NCI-H82 (cell line): ENCODE measurements at regions not wholly inside any gene's neighbourhood (a gene's known extent, or its start where the extent isn't known, plus 50 kb on each side); places are given as distances from the start of the nearest gene placed in this dataset.
"Not testable (repeated sequence)": the region's sequence is repeated elsewhere in the genome, so short reads cannot be mapped to it uniquely, and the experiment has no call there.

ENCODE experiments used
- DNase-seq: peaks from one replicate; lab custom pipeline; 2025; lab: John Stamatoyannopoulos, UW

DNA sequence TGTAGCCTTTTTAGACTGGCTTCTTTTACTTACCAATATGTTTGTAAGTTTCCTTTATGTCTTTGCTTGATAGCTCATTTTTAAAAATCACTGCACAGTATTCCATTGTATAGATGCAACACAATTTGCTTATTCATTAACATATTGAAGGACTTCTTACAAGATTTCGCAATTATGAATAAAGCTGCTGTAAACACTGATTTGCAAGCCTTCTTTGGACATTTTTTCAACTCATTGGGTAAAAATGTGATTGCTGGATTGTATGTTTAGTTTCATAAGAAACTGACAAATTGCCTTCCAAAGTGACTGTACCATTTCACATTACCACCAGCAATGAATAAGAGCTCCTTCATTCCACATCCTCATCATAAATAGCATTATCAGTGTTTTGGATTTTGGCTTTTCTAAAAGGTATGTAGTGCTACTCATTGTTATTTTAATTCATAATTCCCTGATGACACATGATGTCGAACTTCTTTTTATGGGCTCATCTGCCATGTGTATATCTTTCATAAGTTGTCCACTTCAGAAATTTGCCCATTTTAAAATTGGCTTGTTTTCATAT is 80.7 kb downstream of the TFAP2B start:
- DNase-seq = no peak

DNA sequence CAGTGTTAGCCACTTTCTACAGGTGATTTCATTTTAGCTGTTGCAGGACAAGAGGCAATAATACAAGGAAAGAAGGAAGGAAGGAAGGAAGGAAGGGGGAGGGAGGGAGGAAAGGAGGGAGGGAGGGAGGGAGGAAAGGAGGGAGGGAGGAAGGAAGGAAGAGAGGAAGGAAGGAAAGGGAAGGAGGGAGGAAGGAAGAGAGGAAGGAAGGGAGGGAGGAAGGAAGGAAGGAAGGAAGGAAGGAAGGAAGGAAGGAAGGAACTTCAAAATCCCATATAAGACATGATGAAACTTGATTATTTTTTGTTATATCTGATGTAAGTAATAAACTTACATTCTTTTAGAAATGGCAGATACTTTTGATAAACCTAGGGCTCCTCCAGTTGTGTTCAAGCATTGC is 83.6 kb downstream of the TFAP2B start:
- no peak for DNase-seq

- no peak for DNase-seq
Observed at GRCh38 chr6:50905297-50905696, 86.6 kb downstream of the TFAP2B start.

DNA sequence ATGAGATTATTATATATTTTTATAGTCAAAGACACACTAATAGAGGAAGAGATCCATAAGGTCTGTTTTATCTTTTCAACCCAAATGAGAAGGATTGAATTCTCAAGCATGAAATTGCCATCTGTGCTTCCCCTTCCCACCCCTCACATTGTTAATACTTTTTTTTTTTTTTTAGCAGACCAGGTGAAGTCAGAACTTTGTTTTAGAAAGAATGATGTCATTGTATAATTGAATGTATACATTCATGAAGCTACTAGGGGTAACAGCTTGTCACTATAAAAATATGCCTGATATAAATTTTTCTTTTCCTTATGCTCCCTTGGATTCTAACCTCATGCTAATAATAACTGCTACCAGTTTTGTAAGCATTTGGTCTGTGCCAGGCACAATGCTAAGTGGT is 88.9 kb downstream of the TFAP2B start:
- DNase-seq = no peak

GRCh38 chr6:50913105-50913770 is 94.6 kb downstream of the TFAP2B start:
- DNase-seq = no peak

DNA sequence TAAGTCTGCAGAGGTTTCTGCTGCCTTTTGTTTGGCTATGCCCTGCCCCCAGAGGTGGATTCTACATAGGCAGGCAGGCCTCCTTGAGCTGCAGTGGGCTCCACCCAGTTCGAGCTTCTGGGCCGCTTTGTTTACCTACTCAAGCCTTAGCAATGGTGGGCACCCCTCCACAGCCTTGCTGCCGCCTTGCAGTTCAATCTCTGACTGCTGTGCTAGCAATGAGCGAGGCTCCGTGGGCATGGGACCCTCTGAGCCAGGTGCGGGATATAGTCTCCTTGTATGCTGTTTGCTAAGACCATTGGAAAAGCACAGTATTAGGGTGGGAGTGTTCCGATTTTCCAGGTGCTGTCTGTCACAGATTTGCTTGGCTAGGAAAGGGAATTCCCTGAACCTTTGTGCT is 102.7 kb downstream of the TFAP2B start:
- DNase-seq = not testable (repeated sequence)

- no peak for DNase-seq
Observed at GRCh38 chr6:50921968-50922367, 103.3 kb downstream of the TFAP2B start.

DNA sequence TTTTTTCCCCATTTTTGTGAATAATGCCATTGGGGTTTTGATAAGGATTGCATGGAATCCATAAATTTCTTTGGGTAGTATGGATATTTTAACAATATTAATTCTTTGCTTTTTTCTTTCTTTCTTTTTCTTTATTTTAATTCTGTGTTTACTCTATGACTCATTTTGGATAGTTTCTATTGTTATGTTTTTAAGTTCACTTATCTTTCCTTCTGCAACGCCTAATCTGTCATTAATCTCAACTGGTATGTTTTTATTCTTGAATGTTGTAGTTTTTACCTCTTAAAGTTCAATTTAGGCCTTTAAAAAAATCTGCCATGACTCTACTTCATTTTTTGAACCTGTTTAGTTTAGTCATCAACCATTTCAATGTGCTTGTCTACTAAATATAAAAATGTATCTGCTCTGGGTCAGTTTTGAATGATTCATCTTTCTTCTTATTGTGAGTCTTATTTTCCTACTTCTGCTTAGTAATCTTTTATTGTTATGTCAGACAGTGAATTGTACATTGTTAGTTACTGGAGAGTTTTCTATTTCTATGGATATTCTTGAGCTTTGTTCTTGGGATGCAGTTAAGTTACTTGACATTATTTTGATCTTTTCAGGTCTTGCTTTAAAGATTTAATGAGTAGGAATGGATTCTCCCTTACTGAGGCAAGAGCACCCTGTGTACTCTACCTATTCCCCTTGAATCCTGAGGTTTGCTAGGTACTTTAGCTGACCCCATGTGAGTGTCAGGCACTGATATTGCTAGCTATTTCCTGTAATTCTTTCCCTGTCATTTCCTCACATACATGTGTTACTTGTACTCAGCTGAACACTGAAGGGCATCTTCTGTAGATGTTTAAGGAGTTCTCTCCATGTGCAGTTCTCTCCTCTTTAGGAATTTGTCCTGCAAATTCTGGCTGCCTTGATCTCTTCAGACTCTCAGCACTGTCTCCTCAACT is 104.2 kb downstream of the TFAP2B start:
- no peak for DNase-seq

DNA sequence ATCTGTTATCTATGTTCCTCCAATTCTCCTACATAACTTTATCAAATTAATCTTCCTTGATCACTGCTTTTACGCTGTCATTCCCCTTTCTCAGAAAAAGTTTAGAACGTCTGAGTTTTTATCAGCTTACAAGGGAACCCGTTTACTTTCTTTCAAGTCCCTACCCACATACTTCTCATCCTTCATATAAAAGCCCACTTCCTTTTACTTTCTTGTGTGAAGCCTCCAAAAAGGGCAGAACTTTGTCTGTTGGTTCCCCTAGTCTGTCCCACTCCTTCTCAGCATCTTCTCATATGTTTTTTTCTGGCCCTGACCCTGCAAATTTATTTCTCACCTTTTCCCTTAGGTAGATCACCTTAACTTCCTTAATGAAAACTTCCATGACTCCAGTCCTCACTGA is 106.1 kb downstream of the TFAP2B start:
- DNase-seq = no peak

DNA sequence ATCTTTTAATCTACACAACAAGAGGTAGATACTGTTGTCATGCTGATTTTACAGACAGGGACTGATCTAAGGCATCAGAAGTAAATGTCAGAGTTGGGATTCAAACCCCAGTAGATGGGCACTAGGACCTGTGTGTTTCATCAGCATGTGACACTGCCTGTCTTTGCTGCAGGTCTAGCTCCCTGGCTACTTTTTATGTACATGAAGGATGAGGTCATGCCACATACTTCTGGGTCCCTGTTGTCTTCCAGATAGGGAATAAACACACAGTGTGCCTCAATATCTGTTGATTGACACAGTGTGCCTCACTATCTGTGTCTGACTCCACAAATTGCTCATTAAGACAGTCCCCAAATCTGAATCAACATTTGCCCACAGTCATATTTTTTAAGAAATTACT is 106.9 kb downstream of the TFAP2B start:
- DNase-seq = no peak

GRCh38 chr6:50925981-50926380 is 107.3 kb downstream of the TFAP2B start:
- DNase-seq = no peak

DNA sequence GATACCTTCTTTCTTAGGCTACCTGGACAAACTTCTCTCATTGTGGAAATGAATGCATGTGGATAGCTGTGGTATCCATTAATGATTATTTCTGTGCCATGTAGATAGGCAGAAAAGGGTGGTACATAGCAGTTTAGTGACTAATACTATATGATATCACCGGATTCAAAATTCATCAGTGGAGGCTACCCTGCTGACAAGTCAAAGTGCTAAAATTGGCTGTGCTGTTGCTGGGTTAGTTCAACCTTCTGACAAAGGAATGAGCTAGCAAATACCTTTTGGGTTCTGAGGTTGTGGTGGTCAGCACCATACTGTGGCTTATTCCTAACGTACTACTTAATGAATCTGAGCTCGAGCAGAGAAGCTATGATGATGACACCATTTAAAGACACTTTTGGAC is 109.1 kb downstream of the TFAP2B start:
- no peak for DNase-seq

GRCh38 chr6:50929323-50929722 is 110.7 kb downstream of the TFAP2B start:
- no peak for DNase-seq

DNA sequence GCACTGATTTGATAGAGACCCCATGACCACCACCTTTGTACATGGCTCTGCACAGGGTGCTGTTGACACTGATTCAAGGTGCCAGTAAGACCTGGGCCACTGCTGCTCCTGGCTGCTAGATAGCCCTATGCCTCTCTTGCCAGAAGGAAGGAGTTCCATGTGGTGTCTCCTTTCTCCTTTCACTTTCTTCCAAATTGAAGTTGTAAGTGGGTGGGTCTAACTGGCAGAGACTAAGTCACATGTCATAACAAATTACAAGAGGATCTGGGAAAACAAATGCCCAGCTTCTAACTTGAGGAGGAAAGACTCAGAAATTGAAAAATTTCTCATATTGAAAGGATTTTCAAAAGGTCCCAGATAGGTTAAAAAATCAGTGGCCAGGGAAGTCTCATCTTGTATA is 116.8 kb downstream of the TFAP2B start:
- no peak for DNase-seq

DNA sequence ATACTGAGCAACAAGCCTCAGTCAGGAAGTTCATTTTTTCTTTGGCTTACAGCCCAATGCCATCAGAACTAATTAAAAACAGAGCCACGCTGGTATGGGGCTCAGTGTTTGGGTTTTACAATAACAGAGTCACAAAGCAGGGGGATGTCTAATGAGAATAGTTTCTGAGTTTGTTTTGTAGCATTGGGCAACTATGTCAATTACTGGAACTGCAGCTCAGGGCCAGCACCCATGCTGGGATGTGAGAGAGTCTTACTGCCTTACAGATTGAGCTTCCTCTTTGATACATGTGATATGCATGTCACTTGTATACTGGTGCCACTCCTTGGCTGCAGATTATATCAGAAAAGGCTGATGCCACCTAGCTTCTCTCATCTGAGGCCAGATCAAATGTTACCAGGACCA is 117.6 kb downstream of the TFAP2B start:
- no peak for DNase-seq

DNA sequence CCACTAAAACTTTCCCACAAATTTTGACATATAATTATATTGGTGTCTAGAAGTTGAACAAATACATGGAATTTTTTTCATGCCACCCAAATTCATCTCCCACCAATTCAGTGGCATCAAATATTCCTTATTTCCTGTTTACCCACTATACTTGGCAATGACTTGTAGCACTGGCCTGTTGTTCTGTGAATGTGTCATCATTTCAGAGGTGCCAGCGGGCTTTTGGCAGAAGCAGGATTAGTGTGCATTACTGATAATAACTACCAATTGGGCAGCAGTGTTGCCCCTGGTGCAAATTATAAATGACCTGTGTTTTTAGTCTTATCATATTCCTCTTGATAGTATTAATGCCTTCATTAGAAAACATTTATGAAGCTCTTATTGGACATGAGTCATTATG is 121.3 kb downstream of the TFAP2B start:
- DNase-seq = no peak

- DNase-seq = no peak
Observed at GRCh38 chr6:50945789-50946188, 127.1 kb downstream of the TFAP2B start.

DNA sequence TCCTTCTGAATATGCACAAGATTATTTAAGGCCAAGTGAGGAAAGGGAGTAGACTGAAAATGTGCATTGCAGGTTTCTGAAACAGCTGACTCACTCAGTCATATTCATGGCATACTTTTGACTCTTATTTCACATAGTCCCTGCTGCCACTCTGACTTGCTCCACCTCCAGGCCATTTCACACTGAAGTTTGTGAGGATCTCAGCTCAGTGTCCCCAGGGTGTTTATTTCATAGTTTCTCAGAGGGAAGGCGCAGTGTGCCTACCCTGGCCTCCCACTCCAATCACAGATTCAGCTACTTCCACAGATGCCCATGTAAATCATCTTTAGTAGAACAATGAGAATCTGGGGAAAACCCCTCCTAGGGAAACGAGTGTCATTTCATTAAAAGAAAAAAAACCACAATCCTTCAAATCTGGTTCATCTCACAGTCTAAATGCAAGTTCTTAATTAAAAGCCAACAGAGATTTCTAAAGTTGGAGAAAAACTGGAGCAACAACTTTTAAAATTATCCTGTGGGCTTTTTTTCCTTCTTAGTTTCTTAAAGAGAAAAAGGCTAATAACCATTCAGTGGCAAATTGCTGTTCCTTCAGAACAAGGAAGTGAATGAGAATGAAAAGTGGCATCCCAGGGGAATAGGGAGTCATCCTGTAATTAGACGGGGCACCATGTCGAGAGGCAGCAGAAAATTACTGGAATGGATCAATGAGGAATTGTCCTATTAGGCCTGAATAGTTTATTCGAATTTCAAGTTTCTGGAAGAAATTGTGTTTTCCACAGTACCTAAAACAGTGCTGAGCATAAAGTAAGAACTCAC is 133.6 kb downstream of the TFAP2B start:
- no peak for DNase-seq

- DNase-seq = no peak
Observed at GRCh38 chr6:50956014-50956413, 137.3 kb downstream of the TFAP2B start.

- DNase-seq = no peak
Observed at GRCh38 chr6:50958148-50958697, 139.6 kb downstream of the TFAP2B start.

DNA sequence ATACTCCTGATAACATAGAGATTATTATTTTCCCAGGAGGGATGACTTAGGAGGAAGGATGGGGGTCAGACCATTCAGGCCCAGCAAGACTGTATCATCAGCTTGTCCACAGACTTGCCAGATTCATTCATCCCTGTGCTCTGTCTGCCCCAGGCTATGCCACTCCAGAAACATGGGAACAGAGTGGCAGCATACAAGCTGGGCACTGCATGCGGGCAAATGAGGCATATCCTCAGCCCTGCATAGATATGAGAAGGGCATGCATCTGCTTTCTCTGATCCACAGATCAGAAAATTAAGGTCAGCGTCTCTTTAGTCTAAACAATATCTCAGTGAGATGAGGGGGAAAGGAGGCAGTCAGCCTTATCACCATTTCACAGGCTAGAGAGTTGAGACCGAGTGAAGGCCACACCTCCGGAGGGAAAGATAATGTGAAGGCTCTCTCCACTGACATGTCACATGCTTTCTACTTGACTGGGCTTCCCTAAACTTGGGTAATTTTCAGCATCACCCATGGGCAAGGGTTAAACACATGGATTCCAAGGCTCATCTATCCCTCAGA is 140.5 kb downstream of the TFAP2B start:
- DNase-seq = no peak

DNA sequence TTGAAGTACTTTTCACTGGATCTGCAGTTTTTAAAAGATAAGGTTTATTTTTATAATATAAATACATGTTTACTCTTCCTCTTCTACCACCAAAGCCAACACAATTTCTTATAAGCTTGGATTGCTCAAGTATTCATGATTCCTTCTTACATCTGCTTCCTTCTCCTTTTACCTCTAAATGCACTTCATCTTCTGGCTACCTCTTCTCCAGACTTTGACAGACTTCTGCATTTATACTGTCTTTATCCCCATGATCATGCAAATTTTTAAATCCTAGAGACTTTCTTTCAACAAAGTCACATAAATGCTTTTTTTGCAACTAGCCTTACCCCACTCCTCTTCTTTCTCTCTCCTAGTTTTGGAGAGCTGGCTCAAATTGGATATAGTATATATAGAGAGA is 142.9 kb downstream of the TFAP2B start:
- DNase-seq = no peak
